Neural cell (in vitro differentiated cells): ENCODE measurements at regions not wholly inside any gene's neighbourhood (a gene's known extent, or its start where the extent isn't known, plus 50 kb on each side); places are given as distances from the start of the nearest gene placed in this dataset.

Experiments
- H2AFZ ChIP-seq: fragments of 200-600, 300-800 bp; sonication (generic), shearing (Covaris generic); 2 replicates; pipeline ENCODE4 v1.6.0; 2014; ENCODE audit warnings: low read depth, mild to moderate bottlenecking, antibody characterized with exemption, low read length, moderate library complexity
- H3F3A ChIP-seq: fragments of 200-600 bp; shearing (Covaris generic); 2 replicates; pipeline ENCODE4 v1.6.1; 2016; ENCODE audit warnings: mild to moderate bottlenecking, moderate library complexity, mixed read lengths, antibody characterized with exemption, low read length; ENCODE audit not compliant: insufficient read depth, poor library complexity, severe bottlenecking
- H3K27ac ChIP-seq: fragments of 200-600, 300-800 bp; sonication (generic), shearing (Covaris generic); 2 replicates; pipeline ENCODE4 v1.5.1; 2014; ENCODE audit warnings: mild to moderate bottlenecking, low read length, moderate library complexity
- H3K27me3 ChIP-seq: fragments of 300-800, 200-600 bp; sonication (generic), shearing (Covaris generic); 2 replicates; pipeline ENCODE4 v1.6.0; 2014; ENCODE audit warnings: mild to moderate bottlenecking, low read depth, low read length, moderate library complexity; ENCODE audit not compliant: insufficient read depth
- H3K36me3 ChIP-seq: fragments of 300-800, 200-600 bp; sonication (generic), shearing (Covaris generic); 2 replicates; pipeline ENCODE4 v1.5.1; 2014; ENCODE audit warnings: mild to moderate bottlenecking, antibody characterized with exemption, low read length, moderate library complexity; ENCODE audit not compliant: insufficient read depth
- H3K4me2 ChIP-seq: fragments of 300-800, 200-600 bp; sonication (generic), shearing (Covaris generic); 2 replicates; pipeline ENCODE4 v1.6.0; 2014; ENCODE audit warnings: mild to moderate bottlenecking, low read length
- H3K4me3 ChIP-seq: fragments of 300-800, 200-600 bp; sonication (generic), shearing (Covaris generic); 2 replicates; pipeline ENCODE4 v1.5.1; 2014; ENCODE audit warnings: mild to moderate bottlenecking, low read length, moderate library complexity
- H3K79me2 ChIP-seq: fragments of 200-600 bp; shearing (Covaris generic); replicated peaks from 2 replicates; pipeline ENCODE4 v1.6.0; 2014; ENCODE audit warnings: mild to moderate bottlenecking, low read length, moderate library complexity; ENCODE audit not compliant: insufficient read depth
- H3K9ac ChIP-seq: fragments of 300-800, 200-600 bp; sonication (generic), shearing (Covaris generic); 2 replicates; pipeline ENCODE4 v1.6.1; 2016; ENCODE audit warnings: mild to moderate bottlenecking, low read length, mixed read lengths
- H3K9me2 ChIP-seq: fragments of 200-600 bp; shearing (Covaris generic); 2 replicates; pipeline ENCODE4 v1.6.1; 2016; ENCODE audit warnings: mild to moderate bottlenecking, low read length, mixed read lengths; ENCODE audit not compliant: insufficient read depth
- H3K9me3 ChIP-seq: fragments of 200-600, 300-800 bp; sonication (generic), shearing (Covaris generic); 2 replicates; pipeline ENCODE4 v1.6.1; 2016; ENCODE audit warnings: mild to moderate bottlenecking, mixed run types, low read length, moderate library complexity, mixed read lengths
- H4K20me1 ChIP-seq: fragments of 200-600 bp; shearing (Covaris generic); 2 replicates; pipeline ENCODE4 v1.6.1; 2016; ENCODE audit warnings: mild to moderate bottlenecking, mixed run types; ENCODE audit not compliant: insufficient read depth
- CTCF ChIP-seq: fragments of 450-650 bp; IDR thresholded peaks from 2 replicates; pipeline ENCODE4 v1.5.1; 2014; ENCODE audit warnings: antibody characterized with exemption, mild to moderate bottlenecking, moderate library complexity; ENCODE audit not compliant: poor library complexity, severe bottlenecking
- EP300 ChIP-seq: fragments of 450-650 bp; conservative IDR thresholded peaks from 2 replicates; pipeline ENCODE4 v1.6.1; 2014; ENCODE audit warnings: antibody characterized with exemption, mild to moderate bottlenecking, moderate library complexity; ENCODE audit not compliant: poor library complexity, severe bottlenecking
- EZH2 ChIP-seq: fragments of 200-600, 300-800 bp; shearing (Covaris generic), sonication (generic); IDR thresholded peaks from 2 replicates; pipeline ENCODE4 v1.6.1; 2014; ENCODE audit warnings: antibody characterized with exemption, low read length, borderline replicate concordance, mild to moderate bottlenecking; ENCODE audit not compliant: insufficient read depth, poor library complexity, severe bottlenecking
- MXI1 ChIP-seq: fragments of 450-650 bp; conservative IDR thresholded peaks from 2 replicates; pipeline ENCODE4 v1.6.1; 2014; ENCODE audit warnings: antibody characterized with exemption, mild to moderate bottlenecking; ENCODE audit not compliant: poor library complexity, severe bottlenecking
- POLR2AphosphoS5 ChIP-seq: IDR thresholded peaks from 2 replicates; pipeline ENCODE4 v1.6.1; 2012
- REST ChIP-seq: IDR thresholded peaks from 2 replicates; pipeline ENCODE4 v1.6.1; 2012; ENCODE audit warnings: borderline replicate concordance
- SMC3 ChIP-seq: fragments of 450-650 bp; conservative IDR thresholded peaks from 2 replicates; pipeline ENCODE4 v1.6.1; 2014; ENCODE audit warnings: antibody characterized with exemption, mild to moderate bottlenecking, moderate library complexity; ENCODE audit not compliant: poor library complexity

GRCh38 chr6:115720900-115721299, 339.8 kb downstream of the FRK start:
- Histone ChIP-seq H3K4me3 (no peak overlapping the region), H3K9me3 (no peaks in the 10 kb centered on the region), H3K9me2 (no peaks in the 10 kb centered on the region), H3K79me2 (no peaks in the 10 kb centered on the region), H3K9ac (no peak overlapping the region), H3F3A (no peaks in the 10 kb centered on the region), H3K36me3 (no peaks in the 10 kb centered on the region), H4K20me1 (no peaks in the 10 kb centered on the region), H3K27ac (no peak overlapping the region), H3K4me2 (no peak overlapping the region), H2AFZ (no peak overlapping the region), H3K27me3 (no peaks in the 10 kb centered on the region)
- TF ChIP-seq REST (no peak), EZH2 (no peak)

- Histone ChIP-seq H3K27ac (no peak overlapping the region), H3K4me3 (no peak overlapping the region)
Measured at GRCh38 chr6:115717472-115717871, 343.2 kb downstream of the FRK start.

More at GRCh38 chr6:115717472-115717871, 343.2 kb downstream of the FRK start:
- TF ChIP-seq REST (no peak), EZH2 (no peak), POLR2AphosphoS5 (no peak), CTCF (no peak), EP300 (no peak), MXI1 (no peak), SMC3 (no peak)
- no peak overlapping the region for H3K4me2 ChIP-seq
- H4K20me1 ChIP-seq = no peaks in the 10 kb centered on the region
- no peaks in the 10 kb centered on the region for H3K79me2 ChIP-seq
- no peaks in the 10 kb centered on the region for H3K36me3 ChIP-seq
- H3K27me3 ChIP-seq = no peaks in the 10 kb centered on the region
- no peak overlapping the region for H3K9ac ChIP-seq
- H2AFZ ChIP-seq = no peak overlapping the region
- no peaks in the 10 kb centered on the region for H3K9me2 ChIP-seq
- H3K9me3 ChIP-seq = no peaks in the 10 kb centered on the region
- peaks cover 4% of the 10 kb centered on the region for H3F3A ChIP-seq
